Activated CD8-positive, alpha-beta T cell treated with anti-CD3 and anti-CD28 coated beads for 36 hours (primary cell): ENCODE measurements at regions not wholly inside any gene's neighbourhood (a gene's known extent, or its start where the extent isn't known, plus 50 kb on each side); places are given as distances from the start of the nearest gene placed in this dataset.
"Not testable (repeated sequence)": the region's sequence is repeated elsewhere in the genome, so short reads cannot be mapped to it uniquely, and the experiment has no call there.

Experiments used
- ATAC-seq: fragments of 200-7000 bp; cut with Tn5 transposase; one replicate; pipeline ENCODE4 v1.10.0; 2021; ENCODE audit warnings: mild to moderate bottlenecking, moderate library complexity
- CTCF ChIA-PET: fragments of 350-600 bp; sonication (Branson Sonifier 250); formaldehyde crosslinking; loops from one replicate; lab custom pipeline; 2021; ENCODE audit warnings: antibody characterized with exemption; lab: Charles Lee
- POLR2A ChIA-PET: fragments of 350-600 bp; sonication (Branson Sonifier 250); formaldehyde crosslinking; loops from one replicate; lab custom pipeline; 2021; ENCODE audit warnings: antibody characterized with exemption; lab: Charles Lee
- DNase-seq: peaks from one replicate; pipeline ENCODE4 v3.0.0-alpha.2; 2020
- H3K27ac Mint-ChIP-seq: one replicate; pipeline ENCODE4 v1.8.0; 2021; ENCODE audit warnings: mild to moderate bottlenecking, mixed read lengths
- H3K27me3 Mint-ChIP-seq: one replicate; pipeline ENCODE4 v1.8.0; 2021; ENCODE audit warnings: mixed read lengths
- H3K36me3 Mint-ChIP-seq: one replicate; pipeline ENCODE4 v1.8.0; 2021; ENCODE audit warnings: low read depth, mixed read lengths
- H3K4me1 Mint-ChIP-seq: one replicate; pipeline ENCODE4 v1.8.0; 2021; ENCODE audit warnings: low read depth, mixed read lengths
- H3K4me3 Mint-ChIP-seq: one replicate; pipeline ENCODE4 v1.8.0; 2021; ENCODE audit warnings: mild to moderate bottlenecking, moderate library complexity, mixed read lengths
- H3K9me3 Mint-ChIP-seq: one replicate; pipeline ENCODE4 v1.8.0; 2021; ENCODE audit warnings: mixed read lengths
- intact Hi-C: fragments of 100-400 bp; cut with micrococcal nuclease; formaldehyde crosslinking; loops from one replicate; pipeline ENCODE4 v1.10.0; 2022
- TF ChIP-seq, protein P1 (sequence below): fragments of 200-600 bp; IDR thresholded peaks from one replicate; pipeline ENCODE4 v1.8.0; 2022; ENCODE audit warnings: antibody characterized with exemption, mild to moderate bottlenecking

DNA sequence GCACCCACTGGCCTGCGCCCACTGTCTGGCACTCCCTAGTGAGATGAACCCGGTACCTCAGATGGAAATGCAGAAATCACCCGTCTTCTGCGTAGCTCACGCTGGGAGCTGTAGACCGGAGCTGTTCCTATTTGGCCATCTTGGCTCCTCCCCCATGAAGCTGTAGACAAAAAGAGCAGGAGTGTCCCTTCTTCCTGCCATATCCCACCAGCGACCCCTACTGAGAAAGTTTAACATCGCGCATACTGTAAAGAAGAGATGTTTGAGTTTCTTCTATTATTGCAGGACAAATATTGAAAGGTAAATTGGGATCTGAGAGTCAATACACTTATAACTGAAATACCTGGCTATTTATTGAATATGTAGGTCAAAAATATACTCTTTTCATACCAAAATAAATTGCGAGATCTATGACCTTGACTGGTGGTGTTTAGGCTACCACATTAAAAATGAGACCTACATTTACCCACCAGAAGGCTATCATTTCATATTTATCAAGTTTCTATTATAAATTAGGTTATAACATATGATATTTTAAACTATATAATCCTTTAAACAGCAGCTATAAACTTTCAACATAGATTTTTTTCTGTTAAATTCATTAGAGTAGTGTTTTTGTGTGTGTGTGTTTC lies 586.3 kb downstream of the HTR1B start:
- Mint-ChIP-seq H3K27me3 (no peaks in the 10 kb centered on the region), H3K27ac (no peak overlapping the region), H3K4me3 (no peak overlapping the region), H3K4me1 (no peaks in the 10 kb centered on the region), H3K9me3 (peaks cover 16% of the 10 kb centered on the region), H3K36me3 (no peaks in the 10 kb centered on the region)
- ATAC-seq (no peak), DNase-seq (no peak)
- ChIA-PET CTCF (interaction anchor here (1.4 kb wide), 1 partner anchor 16 kb away, joined by 3 read pairs; no protein-coding TSS in a partner anchor), POLR2A (no interaction called here)
- TF ChIP-seq, protein P1, sequence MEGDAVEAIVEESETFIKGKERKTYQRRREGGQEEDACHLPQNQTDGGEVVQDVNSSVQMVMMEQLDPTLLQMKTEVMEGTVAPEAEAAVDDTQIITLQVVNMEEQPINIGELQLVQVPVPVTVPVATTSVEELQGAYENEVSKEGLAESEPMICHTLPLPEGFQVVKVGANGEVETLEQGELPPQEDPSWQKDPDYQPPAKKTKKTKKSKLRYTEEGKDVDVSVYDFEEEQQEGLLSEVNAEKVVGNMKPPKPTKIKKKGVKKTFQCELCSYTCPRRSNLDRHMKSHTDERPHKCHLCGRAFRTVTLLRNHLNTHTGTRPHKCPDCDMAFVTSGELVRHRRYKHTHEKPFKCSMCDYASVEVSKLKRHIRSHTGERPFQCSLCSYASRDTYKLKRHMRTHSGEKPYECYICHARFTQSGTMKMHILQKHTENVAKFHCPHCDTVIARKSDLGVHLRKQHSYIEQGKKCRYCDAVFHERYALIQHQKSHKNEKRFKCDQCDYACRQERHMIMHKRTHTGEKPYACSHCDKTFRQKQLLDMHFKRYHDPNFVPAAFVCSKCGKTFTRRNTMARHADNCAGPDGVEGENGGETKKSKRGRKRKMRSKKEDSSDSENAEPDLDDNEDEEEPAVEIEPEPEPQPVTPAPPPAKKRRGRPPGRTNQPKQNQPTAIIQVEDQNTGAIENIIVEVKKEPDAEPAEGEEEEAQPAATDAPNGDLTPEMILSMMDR: no peak
- intact Hi-C loops: no loop called here

DNA sequence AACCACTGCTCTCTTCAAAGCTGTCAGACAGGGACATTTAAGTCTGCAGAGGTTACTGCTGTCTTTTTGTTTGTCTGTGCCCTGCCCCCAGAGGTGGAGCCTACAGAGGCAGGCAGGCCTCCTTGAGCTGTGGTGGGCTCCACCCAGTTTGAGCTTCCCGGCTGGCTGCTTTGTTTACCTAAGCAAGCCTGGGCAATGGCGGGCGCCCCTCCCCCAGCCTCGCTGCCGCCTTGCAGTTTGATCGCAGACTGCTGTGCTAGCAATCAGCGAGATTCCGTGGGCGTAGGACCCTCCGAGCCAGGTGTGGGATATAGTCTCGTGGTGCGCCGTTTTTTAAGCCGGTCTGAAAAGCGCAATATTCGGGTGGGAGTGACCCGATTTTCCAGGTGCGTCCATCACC lies 586.9 kb downstream of the HTR1B start:
- ATAC-seq, H3K27ac Mint-ChIP-seq, H3K4me1 Mint-ChIP-seq, DNase-seq, CTCF ChIA-PET, H3K27me3 Mint-ChIP-seq, H3K4me3 Mint-ChIP-seq, POLR2A ChIA-PET, H3K36me3 Mint-ChIP-seq, intact Hi-C loops: not testable (repeated sequence)
- H3K9me3 Mint-ChIP-seq: peaks cover 16% of the 10 kb centered on the region

DNA sequence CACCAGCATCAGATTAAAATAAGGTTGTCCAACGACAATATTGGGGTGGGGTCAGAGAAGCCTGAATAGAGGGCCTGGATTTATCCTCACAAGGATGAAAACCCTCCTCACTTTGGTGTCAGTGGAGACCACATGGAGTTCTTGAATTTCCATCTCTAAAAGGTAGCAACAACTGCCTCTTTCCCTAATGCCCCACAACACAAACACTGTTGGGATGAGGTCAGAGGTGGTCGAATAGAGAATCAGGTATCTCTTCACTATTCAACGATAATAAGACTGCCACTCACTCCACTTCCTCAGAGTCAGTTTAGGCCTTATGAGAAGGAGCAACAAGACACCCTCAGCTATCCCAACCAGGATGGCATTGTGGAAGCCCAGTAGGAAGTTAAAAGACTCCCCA lies 596.1 kb downstream of the HTR1B start:
- intact Hi-C loops: no loop called here
- POLR2A ChIA-PET: no interaction called here
- H3K36me3 Mint-ChIP-seq: no peaks in the 10 kb centered on the region

DNA sequence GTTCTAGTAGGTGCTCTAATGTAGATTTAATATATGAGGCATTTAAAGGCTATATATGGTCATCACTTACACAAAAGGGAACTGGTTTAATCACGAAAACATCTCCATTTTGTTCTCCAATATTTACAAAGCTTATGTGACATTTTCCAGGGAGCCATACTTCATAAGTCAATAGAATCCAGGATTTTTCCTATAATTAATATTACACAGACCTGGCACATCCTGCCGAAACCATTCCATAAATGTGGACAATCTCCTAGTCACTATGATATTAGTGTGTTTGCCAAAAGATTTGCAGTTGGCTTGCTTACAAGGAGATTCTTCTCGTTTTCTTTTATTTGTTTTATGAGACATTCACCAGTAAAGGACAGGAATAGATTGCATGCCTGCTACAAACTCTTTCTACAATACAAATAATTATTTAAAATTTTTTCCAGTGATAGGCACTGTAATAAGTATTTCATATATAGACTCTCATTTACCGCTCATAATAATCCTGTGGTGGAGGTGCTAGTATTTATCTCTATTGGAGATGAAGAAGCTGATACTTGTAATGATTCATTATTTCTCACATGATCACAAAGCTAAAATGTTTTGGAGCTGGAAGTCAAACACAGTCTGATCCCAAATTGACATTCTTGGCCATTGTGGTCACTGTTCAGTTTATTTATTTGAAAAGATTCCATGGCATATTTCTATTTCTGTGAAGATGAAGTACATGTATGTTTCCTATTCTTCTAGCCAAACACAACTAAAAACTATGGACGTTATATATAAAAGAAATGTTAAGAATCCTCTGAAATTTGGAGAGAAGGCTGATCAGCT lies 597.0 kb downstream of the HTR1B start:
- no peaks in the 10 kb centered on the region for H3K27me3 Mint-ChIP-seq
- TF ChIP-seq, protein P1: no peak
- POLR2A ChIA-PET: no interaction called here

More for the DNA sequence above, 596.1 kb downstream of the HTR1B start:
- TF ChIP-seq, protein P1: no peak
- H3K4me3 Mint-ChIP-seq: no peak overlapping the region
- H3K27me3 Mint-ChIP-seq: no peaks in the 10 kb centered on the region
- ATAC-seq (no peak), DNase-seq (no peak)
- peaks cover 14% of the 10 kb centered on the region for H3K9me3 Mint-ChIP-seq
- no peak overlapping the region for H3K27ac Mint-ChIP-seq
- CTCF ChIA-PET: no interaction called here
- no peaks in the 10 kb centered on the region for H3K4me1 Mint-ChIP-seq

DNA sequence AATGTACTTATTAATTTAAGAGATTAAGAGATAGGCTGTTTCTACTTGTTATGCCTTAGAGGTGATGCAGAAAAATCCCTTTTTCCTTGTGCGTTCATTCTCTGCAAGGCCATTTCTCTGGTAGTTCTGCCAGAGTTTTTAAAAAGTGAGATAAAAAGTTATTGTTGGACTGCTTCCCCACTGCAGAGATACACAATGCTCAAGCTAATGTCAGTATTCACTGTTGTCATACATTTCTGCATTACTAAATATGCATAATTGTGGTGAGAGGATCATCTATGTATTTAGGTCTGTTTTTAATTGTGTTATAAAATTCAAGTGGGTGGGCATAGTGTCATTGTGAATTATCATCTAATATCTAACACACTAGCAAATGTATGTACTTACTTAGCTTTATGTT lies 600.4 kb downstream of the HTR1B start:
- Mint-ChIP-seq H3K4me3 (no peak overlapping the region), H3K27ac (no peak overlapping the region), H3K27me3 (no peaks in the 10 kb centered on the region), H3K4me1 (no peaks in the 10 kb centered on the region), H3K9me3 (peaks cover 8% of the 10 kb centered on the region), H3K36me3 (no peaks in the 10 kb centered on the region)
- DNase-seq (no peak), ATAC-seq (no peak)
- intact Hi-C loops: no loop called here
- TF ChIP-seq, protein P1: no peak
- ChIA-PET POLR2A (no interaction called here), CTCF (no interaction called here)

More for the DNA sequence above, 597.0 kb downstream of the HTR1B start:
- CTCF ChIA-PET: no interaction called here
- DNase-seq (no peak), ATAC-seq (no peak)
- peaks cover 15% of the 10 kb centered on the region for H3K9me3 Mint-ChIP-seq
- H3K4me3 Mint-ChIP-seq: no peak overlapping the region
- intact Hi-C loops: no loop called here
- no peaks in the 10 kb centered on the region for H3K36me3 Mint-ChIP-seq
- H3K4me1 Mint-ChIP-seq: no peaks in the 10 kb centered on the region
- no peak overlapping the region for H3K27ac Mint-ChIP-seq
